ENCODE measurements at regions not wholly inside any gene's neighbourhood (a gene's known extent, or its start where the extent isn't known, plus 50 kb on each side); places are given as distances from the start of the nearest gene placed in this dataset.

GRCh38 chr6:67544851-67545452, 1090.1 kb upstream of the ADGRB3 start:
- no peaks in the 10 kb centered on the region for H3K4me1 ChIP-seq (ENCODE audit: insufficient read depth, low read length, poor library complexity, severe bottlenecking)
- no peak overlapping the region for H3K27ac ChIP-seq (ENCODE audit: low read depth, low read length, poor library complexity, severe bottlenecking)
- CTCF ChIA-PET: no interaction called here
- H3K27me3 ChIP-seq (replicated peaks; ENCODE audit: insufficient read depth, low read depth, low read length, poor library complexity): no peaks in the 10 kb centered on the region
- POLR2A ChIA-PET (ENCODE audit: low non-redundant PET): no interaction called here
- H3K36me3 ChIP-seq (ENCODE audit: insufficient read depth, low read length, poor library complexity, severe bottlenecking): no peaks in the 10 kb centered on the region
- TF ChIP-seq CTCF (conservative IDR thresholded peaks at IDR 0.05; ENCODE audit: low read depth, low read length): no peak
- no TSS peak for BruUV-seq (replicated peaks)
- H3K4me3 ChIP-seq (ENCODE audit: low read depth, low read length, poor library complexity, severe bottlenecking): no peak overlapping the region
- DNase-seq (ENCODE audit: low spot score): no peak
- H3K9me3 ChIP-seq (ENCODE audit: low read depth, low read length, poor library complexity, severe bottlenecking): peaks cover 36% of the 10 kb centered on the region
- intact Hi-C loops (cut with micrococcal nuclease; ENCODE audit: unreplicated experiment): no loop called here

- POLR2A ChIA-PET (ENCODE audit: low non-redundant PET): no interaction called here
Observed at GRCh38 chr6:67541586-67541985, 1093.5 kb upstream of the ADGRB3 start.

GRCh38 chr6:67538032-67538431, 1097.0 kb upstream of the ADGRB3 start:
- Histone ChIP-seq H3K9me3 (ENCODE audit: low read depth, low read length, poor library complexity, severe bottlenecking) (no peaks in the 10 kb centered on the region), H3K4me3 (ENCODE audit: low read depth, low read length, poor library complexity, severe bottlenecking) (no peak overlapping the region), H3K4me1 (ENCODE audit: insufficient read depth, low read length, poor library complexity, severe bottlenecking) (no peaks in the 10 kb centered on the region), H3K27me3 (replicated peaks; ENCODE audit: insufficient read depth, low read depth, low read length, poor library complexity) (no peaks in the 10 kb centered on the region), H3K27ac (ENCODE audit: low read depth, low read length, poor library complexity, severe bottlenecking) (no peak overlapping the region), H3K36me3 (ENCODE audit: insufficient read depth, low read length, poor library complexity, severe bottlenecking) (no peaks in the 10 kb centered on the region)
- BruUV-seq (replicated peaks): no TSS peak
- intact Hi-C loops (cut with micrococcal nuclease; ENCODE audit: unreplicated experiment): no loop called here
- TF ChIP-seq EZH2 (IDR thresholded peaks at IDR 0.05; ENCODE audit: borderline replicate concordance, low read depth, low read length, poor library complexity, severe bottlenecking): no peak
- TF ChIP-seq CTCF (conservative IDR thresholded peaks at IDR 0.05; ENCODE audit: low read depth, low read length): no peak
- CTCF ChIA-PET: no interaction called here
- DNase-seq (ENCODE audit: low spot score): no peak
- POLR2A ChIA-PET (ENCODE audit: low non-redundant PET): no interaction called here

More at GRCh38 chr6:67541586-67541985, 1093.5 kb upstream of the ADGRB3 start:
- no peak for TF ChIP-seq CTCF (conservative IDR thresholded peaks at IDR 0.05; ENCODE audit: low read depth, low read length)
- TF ChIP-seq EZH2 (IDR thresholded peaks at IDR 0.05; ENCODE audit: borderline replicate concordance, low read depth, low read length, poor library complexity, severe bottlenecking): no peak
- CTCF ChIA-PET: no interaction called here
- no TSS peak for BruUV-seq (replicated peaks)
- no peak overlapping the region for H3K4me3 ChIP-seq (ENCODE audit: low read depth, low read length, poor library complexity, severe bottlenecking)
- no peaks in the 10 kb centered on the region for H3K4me1 ChIP-seq (ENCODE audit: insufficient read depth, low read length, poor library complexity, severe bottlenecking)
- no peaks in the 10 kb centered on the region for H3K36me3 ChIP-seq (ENCODE audit: insufficient read depth, low read length, poor library complexity, severe bottlenecking)
- no peak for DNase-seq (ENCODE audit: low spot score)
- intact Hi-C loops (cut with micrococcal nuclease; ENCODE audit: unreplicated experiment): no loop called here
- H3K27ac ChIP-seq (ENCODE audit: low read depth, low read length, poor library complexity, severe bottlenecking): no peak overlapping the region
- peaks cover 27% of the 10 kb centered on the region for H3K9me3 ChIP-seq (ENCODE audit: low read depth, low read length, poor library complexity, severe bottlenecking)
- no peaks in the 10 kb centered on the region for H3K27me3 ChIP-seq (replicated peaks; ENCODE audit: insufficient read depth, low read depth, low read length, poor library complexity)

Data from A673 (cell line).